SJSA1 (cell line): ENCODE measurements at regions not wholly inside any gene's neighbourhood (a gene's known extent, or its start where the extent isn't known, plus 50 kb on each side); places are given as distances from the start of the nearest gene placed in this dataset.

Experiments used
- DNase-seq, 2 experiments: peaks; one replicate each; pipeline ENCODE4 v3.0.0-alpha.2; 2015 to 2020; ENCODE audit warnings: low spot score in 2 of 2, low read depth in 1 of 2
- H3K27ac ChIP-seq: fragments of 250-450 bp; sonication (Bioruptor Pico); 2 replicates; pipeline ENCODE4 v1.5.1; 2020; ENCODE audit warnings: mild to moderate bottlenecking, moderate library complexity
- H3K27me3 ChIP-seq: fragments of 250-450 bp; sonication (Bioruptor Pico); replicated peaks from 2 replicates; pipeline ENCODE4 v1.5.1; 2020; ENCODE audit warnings: mild to moderate bottlenecking, moderate library complexity
- H3K36me3 ChIP-seq: fragments of 250-450 bp; sonication (Bioruptor Pico); 2 replicates; pipeline ENCODE4 v1.5.1; 2020; ENCODE audit warnings: mild to moderate bottlenecking
- H3K4me1 ChIP-seq: fragments of 250-450 bp; sonication (Bioruptor Pico); replicated peaks from 2 replicates; pipeline ENCODE4 v1.6.1; 2021; ENCODE audit warnings: mild to moderate bottlenecking
- H3K4me3 ChIP-seq: fragments of 250-450 bp; sonication (Bioruptor Pico); 2 replicates; pipeline ENCODE4 v1.5.1; 2020; ENCODE audit warnings: mild to moderate bottlenecking
- H3K9me3 ChIP-seq: fragments of 250-450 bp; sonication (Bioruptor Pico); replicated peaks from 2 replicates; pipeline ENCODE4 v1.5.1; 2020; ENCODE audit warnings: mild to moderate bottlenecking

- Histone ChIP-seq H3K36me3 (no peaks in the 10 kb centered on the region), H3K4me3 (no peak overlapping the region), H3K27ac (no peak overlapping the region), H3K4me1 (peaks cover 44% of the 10 kb centered on the region), H3K27me3 (no peaks in the 10 kb centered on the region), H3K9me3 (no peaks in the 10 kb centered on the region)
- no peak for DNase-seq
Observed at GRCh38 chr7:116445447-116446211, 53.9 kb upstream of the CAV2 start.

- Histone ChIP-seq H3K4me1 (peaks cover 39% of the 10 kb centered on the region), H3K4me3 (no peak overlapping the region), H3K9me3 (no peaks in the 10 kb centered on the region), H3K36me3 (no peaks in the 10 kb centered on the region), H3K27ac (no peak overlapping the region), H3K27me3 (no peaks in the 10 kb centered on the region)
- no peak for DNase-seq
Observed at GRCh38 chr7:116446212-116446855, 53.2 kb upstream of the CAV2 start.

- Histone ChIP-seq H3K27me3 (no peaks in the 10 kb centered on the region), H3K36me3 (no peaks in the 10 kb centered on the region), H3K4me3 (no peak overlapping the region), H3K4me1 (peaks cover 28% of the 10 kb centered on the region), H3K27ac (no peak overlapping the region), H3K9me3 (no peaks in the 10 kb centered on the region)
- DNase-seq: no peak
Observed at GRCh38 chr7:116447436-116447835, 52.1 kb upstream of the CAV2 start.

- no peaks in the 10 kb centered on the region for H3K9me3 ChIP-seq
- no peak overlapping the region for H3K27ac ChIP-seq
- H3K4me3 ChIP-seq: no peak overlapping the region
- H3K4me1 ChIP-seq: peaks cover 21% of the 10 kb centered on the region
- H3K27me3 ChIP-seq: no peaks in the 10 kb centered on the region
- no peak for DNase-seq
- no peaks in the 10 kb centered on the region for H3K36me3 ChIP-seq
Observed at GRCh38 chr7:116447966-116448839, 51.3 kb upstream of the CAV2 start.

GRCh38 chr7:116449441-116449840, 50.1 kb upstream of the CAV2 start:
- no peak overlapping the region for H3K27ac ChIP-seq

More at GRCh38 chr7:116449441-116449840, 50.1 kb upstream of the CAV2 start:
- peaks cover 18% of the 10 kb centered on the region for H3K4me1 ChIP-seq
- no peak overlapping the region for H3K4me3 ChIP-seq
- H3K36me3 ChIP-seq: no peaks in the 10 kb centered on the region
- DNase-seq: no peak
- H3K9me3 ChIP-seq: no peaks in the 10 kb centered on the region
- no peaks in the 10 kb centered on the region for H3K27me3 ChIP-seq
